NCI-H1048 (cell line): ENCODE measurements at regions not wholly inside any gene's neighbourhood (a gene's known extent, or its start where the extent isn't known, plus 50 kb on each side); places are given as distances from the start of the nearest gene placed in this dataset.

Source experiments
- DNase-seq: peaks from one replicate; lab custom pipeline; 2025; lab: John Stamatoyannopoulos, UW

- DNase-seq: no peak
Observed at GRCh38 chr18:25962919-25963318, 127.5 kb downstream of the SS18 start.

GRCh38 chr18:25962176-25962575 is 128.2 kb downstream of the SS18 start:
- DNase-seq: no peak

- no peak for DNase-seq
Observed at GRCh38 chr18:25957017-25957416, 133.4 kb downstream of the SS18 start.

- no peak for DNase-seq
Observed at GRCh38 chr18:25953111-25953510, 137.3 kb downstream of the SS18 start.

DNA sequence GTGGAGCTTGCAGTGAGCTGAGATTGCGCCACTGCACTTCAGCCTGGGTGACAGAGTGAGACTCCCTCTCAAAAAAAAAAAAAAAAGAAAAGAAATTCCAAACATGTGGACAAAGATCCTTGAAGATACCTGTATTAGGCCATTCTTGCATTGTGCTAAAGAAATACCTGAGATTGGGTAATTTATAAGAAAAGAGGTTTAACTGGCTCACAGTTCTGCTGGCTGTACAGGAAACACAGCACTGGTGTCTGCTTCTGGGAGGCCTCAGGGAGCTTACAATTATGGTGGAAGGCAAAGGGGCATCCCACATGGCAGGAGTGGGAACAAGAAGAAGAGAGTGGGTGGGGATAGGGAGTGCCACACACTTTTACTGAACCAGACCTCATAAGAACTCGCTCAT is 140.1 kb downstream of the SS18 start:
- no peak for DNase-seq

DNA sequence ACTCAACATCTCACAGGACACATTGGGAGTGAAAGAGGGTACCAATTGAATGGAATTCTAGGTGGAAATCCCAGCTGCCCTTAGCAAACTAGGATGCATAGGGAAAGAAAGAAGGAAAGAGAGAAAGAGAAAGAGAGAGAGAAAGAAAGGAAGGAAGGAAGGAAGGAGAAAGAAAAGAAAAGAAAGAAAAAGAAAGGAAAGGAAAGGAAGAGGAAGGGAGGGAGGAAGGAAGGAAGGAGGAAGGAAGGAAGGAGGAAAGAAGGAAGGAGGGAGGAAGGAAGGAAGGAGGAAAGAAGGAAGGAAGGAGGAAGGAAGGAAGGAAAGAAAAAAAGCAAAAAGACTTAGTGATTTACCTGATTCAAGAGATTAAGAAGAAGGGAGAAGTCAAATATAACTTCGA is 143.9 kb downstream of the SS18 start:
- no peak for DNase-seq

GRCh38 chr18:25935356-25935755 is 155.1 kb downstream of the SS18 start:
- DNase-seq: no peak

- no peak for DNase-seq
Observed at GRCh38 chr18:25931126-25931525, 159.3 kb downstream of the SS18 start.

DNA sequence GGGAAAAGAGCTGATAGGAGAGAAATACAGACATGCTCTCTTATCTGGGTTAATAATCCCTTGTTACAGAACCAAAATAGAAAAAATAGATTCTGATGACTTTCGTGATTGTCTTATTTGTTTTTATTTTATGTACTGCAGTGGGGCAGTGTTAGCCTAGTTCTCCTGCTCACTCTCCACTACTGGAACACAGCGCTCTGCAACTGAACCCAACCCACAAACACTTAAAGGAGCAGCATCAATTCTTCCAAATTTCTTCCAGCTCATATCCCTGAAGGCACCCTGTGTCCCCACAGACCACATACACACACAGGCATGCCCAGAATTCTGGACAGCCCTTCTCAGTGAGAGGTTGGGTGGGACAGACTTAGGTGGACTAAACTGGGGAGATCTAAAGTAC is 160.6 kb downstream of the SS18 start:
- no peak for DNase-seq

- no peak for DNase-seq
Observed at GRCh38 chr18:25927830-25928229, 162.6 kb downstream of the SS18 start.

DNA sequence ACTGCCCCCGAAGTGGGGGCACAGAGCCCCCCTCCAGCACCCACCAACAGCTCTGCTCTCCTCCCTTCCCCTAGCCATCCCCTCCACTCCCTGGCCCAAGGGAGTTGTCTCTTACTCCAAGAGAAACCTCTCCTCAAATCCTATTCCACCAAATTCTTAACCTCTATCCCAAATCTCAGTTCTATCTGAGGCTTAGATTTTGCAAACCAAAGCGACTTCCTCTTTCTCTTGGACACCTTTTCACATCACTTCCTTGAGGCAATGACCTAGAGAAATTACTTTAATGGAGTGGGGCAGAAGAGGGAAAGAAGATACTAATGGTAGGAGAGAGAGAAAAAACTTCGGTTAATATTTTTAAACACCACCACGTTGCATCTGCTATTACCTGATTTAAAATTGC is 167.2 kb downstream of the SS18 start:
- DNase-seq: no peak

GRCh38 chr18:25921677-25922421 is 168.6 kb downstream of the SS18 start:
- DNase-seq: peak; percentile 36

DNA sequence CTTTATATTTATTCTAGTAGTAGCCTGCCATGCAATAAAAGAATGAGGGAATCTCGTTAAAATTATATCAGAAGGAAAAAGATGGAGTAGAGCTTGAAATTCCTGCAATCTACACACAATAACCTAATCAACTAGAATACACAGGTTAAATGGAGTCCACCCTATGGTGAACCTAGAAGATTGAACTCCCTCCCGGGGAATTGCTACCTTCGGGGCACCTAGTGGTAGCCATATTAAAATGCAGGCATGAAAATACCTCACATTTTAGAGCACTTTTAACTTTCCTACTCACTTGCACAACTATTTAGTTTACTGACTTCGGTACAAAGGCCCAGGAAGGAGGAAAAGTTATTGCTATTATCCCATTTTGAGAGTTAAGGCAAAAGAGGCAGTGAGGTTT is 174.5 kb downstream of the SS18 start:
- DNase-seq: no peak

GRCh38 chr18:25898965-25899364 is 191.4 kb downstream of the SS18 start:
- DNase-seq: no peak

DNA sequence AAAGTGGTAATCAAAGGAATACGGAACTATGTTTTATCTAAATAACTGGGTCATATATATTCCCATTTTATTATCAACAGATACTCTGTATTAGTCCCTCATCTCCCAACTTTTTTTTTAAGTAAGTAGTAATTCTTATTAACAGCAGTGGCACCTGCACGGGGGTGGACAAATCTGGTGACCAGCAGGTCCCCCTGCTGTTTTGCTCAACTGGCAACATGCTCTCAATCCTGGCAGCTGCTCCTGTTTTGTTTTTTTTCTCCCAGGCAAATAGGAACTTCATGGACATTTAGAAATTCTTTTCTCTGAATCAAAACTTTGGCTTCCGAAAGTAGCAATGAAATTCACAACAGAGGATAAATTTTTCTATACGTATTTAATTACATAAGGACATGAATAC is 193.5 kb downstream of the SS18 start:
- DNase-seq: no peak

DNA sequence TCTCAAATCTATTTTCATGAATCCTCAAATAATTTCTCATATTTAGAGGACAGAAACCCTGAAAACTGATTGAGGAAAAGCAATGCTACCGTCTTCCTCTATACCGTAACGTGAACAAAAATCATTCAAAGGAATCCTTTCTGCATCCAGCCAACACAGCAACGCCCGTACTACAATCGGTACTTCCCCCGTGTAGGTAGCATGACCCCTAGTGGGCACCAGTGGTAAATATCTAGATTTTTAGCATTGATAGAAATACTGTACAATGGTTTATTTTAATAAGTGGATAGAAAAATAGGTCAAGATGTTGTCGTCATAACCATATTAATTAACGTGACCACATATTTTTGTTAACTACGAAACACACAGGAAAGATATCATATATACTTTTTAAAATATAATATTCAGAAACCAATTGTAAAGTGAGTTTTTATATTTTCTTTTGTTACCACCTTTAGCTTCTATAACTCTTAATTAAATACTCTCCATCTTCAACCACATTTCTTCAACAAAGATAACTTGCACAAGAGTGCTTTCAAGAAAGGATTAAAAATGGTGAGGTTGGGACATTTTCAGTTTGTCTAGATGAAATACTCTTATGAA is 194.1 kb downstream of the SS18 start:
- DNase-seq: no peak

DNA sequence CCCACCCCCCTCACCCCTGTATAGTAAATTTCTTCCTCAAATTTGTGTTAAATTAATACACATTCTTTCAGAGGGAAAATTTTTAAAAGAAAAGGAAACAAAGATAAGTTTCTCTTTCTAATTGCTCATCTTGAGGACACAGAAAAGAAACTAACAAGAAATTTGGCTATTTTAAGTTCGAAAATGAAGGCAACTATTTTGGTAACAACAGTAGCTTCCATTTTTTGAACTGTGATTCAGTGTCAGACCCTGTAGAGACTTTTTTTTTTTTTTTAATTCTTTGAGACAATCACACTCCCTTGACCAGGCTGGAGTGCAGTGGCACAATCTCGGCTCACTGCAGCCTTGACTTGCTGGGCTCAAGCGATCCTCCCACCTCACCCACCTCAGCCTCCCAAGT is 194.9 kb downstream of the SS18 start:
- DNase-seq: no peak

GRCh38 chr18:25886283-25886682 is 204.1 kb downstream of the SS18 start:
- no peak for DNase-seq

GRCh38 chr18:25883091-25883490 is 207.3 kb downstream of the SS18 start:
- DNase-seq: no peak

- DNase-seq: no peak
Observed at GRCh38 chr18:25881149-25881548, 209.3 kb downstream of the SS18 start.

- DNase-seq: no peak
Observed at GRCh38 chr18:25880441-25880840, 210.0 kb downstream of the SS18 start.

GRCh38 chr18:25876330-25876948 is 214.0 kb downstream of the SS18 start:
- no peak for DNase-seq

- no peak for DNase-seq
Observed at GRCh38 chr18:25875551-25876240, 214.7 kb downstream of the SS18 start.
